ENCODE measurements at regions not wholly inside any gene's neighbourhood (a gene's known extent, or its start where the extent isn't known, plus 50 kb on each side); places are given as distances from the start of the nearest gene placed in this dataset.

GRCh38 chr1:239647045-239647444 lies 260.7 kb downstream of the CHRM3 start (continued):
- no peak for TF ChIP-seq CHD7 (IDR thresholded peaks at IDR 0.05; ENCODE audit: insufficient replicate concordance, low read length)
- TF ChIP-seq SP4 (IDR thresholded peaks at IDR 0.05; ENCODE audit: low read length): no peak

All from H1 (cell line).